Parathyroid adenoma (tissue), 2 donors: ENCODE measurements at regions not wholly inside any gene's neighbourhood (a gene's known extent, or its start where the extent isn't known, plus 50 kb on each side); places are given as distances from the start of the nearest gene placed in this dataset.

ENCODE experiments used
- H2AFZ ChIP-seq: fragments of 300-600 bp; sonication (generic); one replicate; pipeline ENCODE4 v1.7.0; 2017; ENCODE audit warnings: antibody characterized with exemption, mild to moderate bottlenecking
- H3K27ac ChIP-seq: fragments of 300-600 bp; sonication (generic); one replicate; pipeline ENCODE4 v1.7.0; 2017
- H3K27me3 ChIP-seq: fragments of 300-600 bp; sonication (generic); one replicate; pipeline ENCODE4 v1.7.0; 2017; ENCODE audit warnings: low read length; ENCODE audit not compliant: control insufficient read depth, insufficient read depth
- H3K36me3 ChIP-seq: fragments of 300-600 bp; sonication (generic); one replicate; pipeline ENCODE4 v1.7.0; 2017; ENCODE audit warnings: low read length; ENCODE audit not compliant: control insufficient read depth, insufficient read depth
- H3K4me1 ChIP-seq: fragments of 300-600 bp; sonication (generic); one replicate; pipeline ENCODE4 v1.7.0; 2017; ENCODE audit warnings: control low read depth
- H3K4me2 ChIP-seq: fragments of 300-600 bp; sonication (generic); one replicate; pipeline ENCODE4 v1.7.0; 2017; ENCODE audit warnings: low read length
- H3K4me3 ChIP-seq: fragments of 300-600 bp; sonication (generic); one replicate; pipeline ENCODE4 v1.7.0; 2017; ENCODE audit warnings: low read depth, low read length
- H3K79me2 ChIP-seq: fragments of 300-600 bp; sonication (generic); one replicate; pipeline ENCODE4 v1.7.0; 2017; ENCODE audit warnings: control low read depth
- H3K9ac ChIP-seq: fragments of 300-600 bp; sonication (generic); one replicate; pipeline ENCODE4 v1.7.0; 2017; ENCODE audit warnings: mild to moderate bottlenecking
- H3K9me3 ChIP-seq: fragments of 300-600 bp; sonication (generic); one replicate; pipeline ENCODE4 v1.7.0; 2017; ENCODE audit warnings: low read length; ENCODE audit not compliant: control insufficient read depth
- TF ChIP-seq, protein P1 (sequence below): fragments of 300-600 bp; sonication (generic); IDR thresholded peaks from one replicate; pipeline ENCODE4 v1.7.0; 2017; ENCODE audit warnings: antibody characterized with exemption, mild to moderate bottlenecking
- donor health status: primary hyperparathyroidism.

GRCh38 chr5:155684417-155684816 lies 642.5 kb upstream of the SGCD start:
- H3K79me2 ChIP-seq, result no peaks in the 10 kb centered on the region
- no peaks in the 10 kb centered on the region for H3K9me3 ChIP-seq
- no peak overlapping the region for H3K4me3 ChIP-seq
- H3K27ac ChIP-seq, result no peak overlapping the region
- no peak overlapping the region for H3K4me2 ChIP-seq
- H3K27me3 ChIP-seq, result no peaks in the 10 kb centered on the region
- TF ChIP-seq, protein P1, sequence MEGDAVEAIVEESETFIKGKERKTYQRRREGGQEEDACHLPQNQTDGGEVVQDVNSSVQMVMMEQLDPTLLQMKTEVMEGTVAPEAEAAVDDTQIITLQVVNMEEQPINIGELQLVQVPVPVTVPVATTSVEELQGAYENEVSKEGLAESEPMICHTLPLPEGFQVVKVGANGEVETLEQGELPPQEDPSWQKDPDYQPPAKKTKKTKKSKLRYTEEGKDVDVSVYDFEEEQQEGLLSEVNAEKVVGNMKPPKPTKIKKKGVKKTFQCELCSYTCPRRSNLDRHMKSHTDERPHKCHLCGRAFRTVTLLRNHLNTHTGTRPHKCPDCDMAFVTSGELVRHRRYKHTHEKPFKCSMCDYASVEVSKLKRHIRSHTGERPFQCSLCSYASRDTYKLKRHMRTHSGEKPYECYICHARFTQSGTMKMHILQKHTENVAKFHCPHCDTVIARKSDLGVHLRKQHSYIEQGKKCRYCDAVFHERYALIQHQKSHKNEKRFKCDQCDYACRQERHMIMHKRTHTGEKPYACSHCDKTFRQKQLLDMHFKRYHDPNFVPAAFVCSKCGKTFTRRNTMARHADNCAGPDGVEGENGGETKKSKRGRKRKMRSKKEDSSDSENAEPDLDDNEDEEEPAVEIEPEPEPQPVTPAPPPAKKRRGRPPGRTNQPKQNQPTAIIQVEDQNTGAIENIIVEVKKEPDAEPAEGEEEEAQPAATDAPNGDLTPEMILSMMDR, result no peak
- H3K4me1 ChIP-seq, result no peaks in the 10 kb centered on the region
- H2AFZ ChIP-seq, result no peak overlapping the region
- H3K9ac ChIP-seq, result no peak overlapping the region
- no peaks in the 10 kb centered on the region for H3K36me3 ChIP-seq

GRCh38 chr5:155686131-155686530 lies 640.8 kb upstream of the SGCD start:
- TF ChIP-seq, protein P1, result no peak
- H3K4me2 ChIP-seq, result no peak overlapping the region
- H3K4me3 ChIP-seq, result no peak overlapping the region
- no peak overlapping the region for H3K27ac ChIP-seq
- H3K79me2 ChIP-seq, result no peaks in the 10 kb centered on the region
- H3K36me3 ChIP-seq, result no peaks in the 10 kb centered on the region
- no peak overlapping the region for H2AFZ ChIP-seq
- H3K9me3 ChIP-seq, result no peaks in the 10 kb centered on the region
- H3K27me3 ChIP-seq, result no peaks in the 10 kb centered on the region
- H3K4me1 ChIP-seq, result no peaks in the 10 kb centered on the region
- H3K9ac ChIP-seq, result no peak overlapping the region

GRCh38 chr5:155689406-155689805 lies 637.6 kb upstream of the SGCD start:
- Histone ChIP-seq H3K4me3 (no peak overlapping the region), H3K9ac (no peak overlapping the region), H2AFZ (no peak overlapping the region), H3K27me3 (no peaks in the 10 kb centered on the region), H3K4me2 (no peak overlapping the region), H3K9me3 (no peaks in the 10 kb centered on the region), H3K36me3 (no peaks in the 10 kb centered on the region), H3K4me1 (no peaks in the 10 kb centered on the region), H3K79me2 (no peaks in the 10 kb centered on the region), H3K27ac (no peak overlapping the region)
- TF ChIP-seq, protein P1, result no peak

GRCh38 chr5:155696362-155696761 lies 630.6 kb upstream of the SGCD start:
- TF ChIP-seq, protein P1, result no peak
- H3K4me3 ChIP-seq, result no peak overlapping the region
- H3K9me3 ChIP-seq, result no peaks in the 10 kb centered on the region
- no peak overlapping the region for H3K27ac ChIP-seq
- no peak overlapping the region for H3K9ac ChIP-seq
- no peaks in the 10 kb centered on the region for H3K4me1 ChIP-seq
- no peak overlapping the region for H3K4me2 ChIP-seq
- H3K27me3 ChIP-seq, result no peaks in the 10 kb centered on the region
- H3K79me2 ChIP-seq, result no peaks in the 10 kb centered on the region
- H2AFZ ChIP-seq, result no peak overlapping the region
- H3K36me3 ChIP-seq, result no peaks in the 10 kb centered on the region

DNA sequence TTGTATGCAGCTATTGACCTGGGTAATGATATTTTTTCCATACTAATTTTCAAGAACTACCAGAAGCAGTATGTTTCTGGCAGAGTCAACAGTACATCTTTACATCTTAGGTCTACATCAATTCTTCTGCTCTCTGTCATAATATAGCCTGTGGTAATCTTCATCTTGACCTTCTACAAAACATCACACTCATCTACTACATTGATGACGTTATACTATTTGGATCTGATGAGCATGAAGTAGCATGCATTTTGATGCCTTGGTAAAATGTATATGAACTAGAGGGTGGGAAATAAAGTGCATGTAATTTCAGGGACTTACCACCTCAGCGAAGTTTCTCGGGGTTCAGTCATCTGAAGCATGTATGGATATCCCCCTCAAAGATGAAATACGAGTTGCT lies 629.7 kb upstream of the SGCD start:
- Histone ChIP-seq H3K4me2 (no peak overlapping the region), H3K9ac (no peak overlapping the region), H3K36me3 (no peaks in the 10 kb centered on the region), H3K79me2 (no peaks in the 10 kb centered on the region), H3K27ac (no peak overlapping the region), H3K27me3 (no peaks in the 10 kb centered on the region), H3K9me3 (no peaks in the 10 kb centered on the region), H3K4me3 (no peak overlapping the region), H2AFZ (no peak overlapping the region), H3K4me1 (no peaks in the 10 kb centered on the region)
- TF ChIP-seq, protein P1, result no peak
